H1 (cell line): ENCODE measurements at regions not wholly inside any gene's neighbourhood (a gene's known extent, or its start where the extent isn't known, plus 50 kb on each side); places are given as distances from the start of the nearest gene placed in this dataset.

ENCODE experiments used
- CHD1 ChIP-seq: IDR thresholded peaks from 2 replicates; pipeline ENCODE4 v1.6.1; 2012; ENCODE audit warnings: low read depth, low read length, improper control_type of control experiment
- EZH2 ChIP-seq: fragments of 200-600 bp; sonication (generic); IDR thresholded peaks from 2 replicates; pipeline ENCODE4 v1.7.1; 2012; ENCODE audit warnings: low read depth, mild to moderate bottlenecking, moderate library complexity, low read length, inconsistent platforms; ENCODE audit not compliant: severe bottlenecking
- HDAC6 ChIP-seq: IDR thresholded peaks from one replicate; pipeline ENCODE4 v1.7.1; 2012; ENCODE audit warnings: low read depth, mild to moderate bottlenecking, inconsistent platforms, low read length, moderate library complexity
- RFX5 ChIP-seq: IDR thresholded peaks from 2 replicates; pipeline ENCODE4 v1.6.1; 2011; ENCODE audit warnings: low read depth, low read length, improper control_type of control experiment, borderline replicate concordance
- SIRT6 ChIP-seq: IDR thresholded peaks from one replicate; pipeline ENCODE4 v1.7.1; 2012; ENCODE audit warnings: low read length, inconsistent platforms
- SP1 ChIP-seq: IDR thresholded peaks from 2 replicates; pipeline ENCODE4 v1.6.1; 2011; ENCODE audit warnings: low read depth, low read length
- TAF1 ChIP-seq: IDR thresholded peaks from 2 replicates; pipeline ENCODE4 v1.6.1; 2011; ENCODE audit warnings: mild to moderate bottlenecking, low read depth, low read length
- TCF12 ChIP-seq: IDR thresholded peaks from 2 replicates; pipeline ENCODE4 v1.6.1; 2011; ENCODE audit warnings: low read depth, mild to moderate bottlenecking, low read length
- ZNF274 ChIP-seq: IDR thresholded peaks from 2 replicates; pipeline ENCODE4 v1.7.0; 2012; ENCODE audit warnings: low read length, borderline replicate concordance; ENCODE audit errors: extremely low read depth
- TF ChIP-seq, protein P1 (sequence below), 3 experiments: IDR thresholded peaks; 1 replicate in 2 of 3; 2 replicates in 1 of 3; pipeline versions ENCODE4 v1.5.1 to v1.6.1; 2011; ENCODE audit warnings: low read length in 3 of 3, mild to moderate bottlenecking in 3 of 3, inconsistent platforms in 2 of 3, low read depth in 1 of 3, moderate library complexity in 1 of 3; ENCODE audit not compliant: insufficient read depth in 1 of 3; ENCODE audit errors: control extremely low read depth in 1 of 3
- TF ChIP-seq, protein P2 (sequence below): IDR thresholded peaks from 2 replicates; pipeline ENCODE4 v1.6.1; 2011; ENCODE audit warnings: low read length, improper control_type of control experiment

DNA sequence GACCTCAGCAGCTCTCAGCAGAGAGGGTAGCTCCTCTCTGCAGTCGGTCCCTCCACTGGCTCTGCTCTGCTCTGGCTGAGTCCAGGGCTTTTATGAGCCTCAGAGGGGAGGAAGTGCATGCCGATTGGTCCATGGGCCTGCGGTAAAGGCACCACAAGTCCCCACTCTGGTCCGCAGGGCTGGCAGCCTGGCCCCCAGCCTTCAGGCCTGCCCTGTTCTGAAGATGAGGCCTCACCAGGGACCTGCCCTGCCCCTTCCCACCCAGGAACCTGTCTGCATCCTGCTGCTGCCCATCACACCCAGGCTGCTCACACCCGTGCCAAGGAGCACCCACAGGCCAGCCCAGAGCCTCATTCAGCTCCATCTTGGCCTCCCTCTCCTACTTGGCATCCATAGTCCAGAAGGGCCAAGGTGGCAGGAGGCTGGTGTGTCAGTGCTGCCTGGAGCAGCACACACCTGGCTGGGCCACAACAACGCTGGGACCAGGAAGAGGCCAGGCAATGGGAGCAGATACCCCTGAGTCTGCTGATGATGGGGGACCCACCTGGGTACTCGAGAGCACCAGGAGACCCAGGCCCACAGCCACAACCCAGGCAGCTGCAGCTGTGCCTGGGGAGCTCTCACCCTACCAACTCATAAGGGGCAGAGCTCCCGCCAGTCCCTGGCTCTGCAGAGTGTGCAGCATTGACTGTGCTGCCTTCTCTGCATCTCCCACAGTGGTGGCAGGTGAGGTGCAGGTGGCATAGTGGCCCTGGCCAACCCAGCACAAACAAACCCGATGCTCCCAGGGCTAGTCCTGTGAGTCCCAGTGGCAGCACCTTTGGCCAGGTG, 191.9 kb upstream of the NUDT6 start:
- TF ChIP-seq CHD1 (no peak), ZNF274 (no peak), SIRT6 (no peak), TAF1 (no peak), HDAC6 (no peak), SP1 (no peak), RFX5 (no peak), TCF12 (no peak), EZH2 (no peak)
- TF ChIP-seq, protein P1, sequence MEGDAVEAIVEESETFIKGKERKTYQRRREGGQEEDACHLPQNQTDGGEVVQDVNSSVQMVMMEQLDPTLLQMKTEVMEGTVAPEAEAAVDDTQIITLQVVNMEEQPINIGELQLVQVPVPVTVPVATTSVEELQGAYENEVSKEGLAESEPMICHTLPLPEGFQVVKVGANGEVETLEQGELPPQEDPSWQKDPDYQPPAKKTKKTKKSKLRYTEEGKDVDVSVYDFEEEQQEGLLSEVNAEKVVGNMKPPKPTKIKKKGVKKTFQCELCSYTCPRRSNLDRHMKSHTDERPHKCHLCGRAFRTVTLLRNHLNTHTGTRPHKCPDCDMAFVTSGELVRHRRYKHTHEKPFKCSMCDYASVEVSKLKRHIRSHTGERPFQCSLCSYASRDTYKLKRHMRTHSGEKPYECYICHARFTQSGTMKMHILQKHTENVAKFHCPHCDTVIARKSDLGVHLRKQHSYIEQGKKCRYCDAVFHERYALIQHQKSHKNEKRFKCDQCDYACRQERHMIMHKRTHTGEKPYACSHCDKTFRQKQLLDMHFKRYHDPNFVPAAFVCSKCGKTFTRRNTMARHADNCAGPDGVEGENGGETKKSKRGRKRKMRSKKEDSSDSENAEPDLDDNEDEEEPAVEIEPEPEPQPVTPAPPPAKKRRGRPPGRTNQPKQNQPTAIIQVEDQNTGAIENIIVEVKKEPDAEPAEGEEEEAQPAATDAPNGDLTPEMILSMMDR (IDR thresholded peaks at IDR 0.05; ENCODE audit: control extremely low read depth in 1 of 3, insufficient read depth in 1 of 3, low read depth in 1 of 3, low read length in 3 of 3): no peak
- TF ChIP-seq, protein P2, sequence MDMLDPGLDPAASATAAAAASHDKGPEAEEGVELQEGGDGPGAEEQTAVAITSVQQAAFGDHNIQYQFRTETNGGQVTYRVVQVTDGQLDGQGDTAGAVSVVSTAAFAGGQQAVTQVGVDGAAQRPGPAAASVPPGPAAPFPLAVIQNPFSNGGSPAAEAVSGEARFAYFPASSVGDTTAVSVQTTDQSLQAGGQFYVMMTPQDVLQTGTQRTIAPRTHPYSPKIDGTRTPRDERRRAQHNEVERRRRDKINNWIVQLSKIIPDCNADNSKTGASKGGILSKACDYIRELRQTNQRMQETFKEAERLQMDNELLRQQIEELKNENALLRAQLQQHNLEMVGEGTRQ: no peak
